ENCODE measurements at regions not wholly inside any gene's neighbourhood (a gene's known extent, or its start where the extent isn't known, plus 50 kb on each side); places are given as distances from the start of the nearest gene placed in this dataset.

- DNase-seq, result no peak
Observed at GRCh38 chr10:58971796-58972491, 204.5 kb upstream of the PHYHIPL start.

GRCh38 chr10:58972576-58973234 is 203.7 kb upstream of the PHYHIPL start:
- peak; percentile 8 for DNase-seq

- DNase-seq, result no peak
Observed at GRCh38 chr10:58973235-58973595, 203.2 kb upstream of the PHYHIPL start.

GRCh38 chr10:58976254-58976653 is 200.2 kb upstream of the PHYHIPL start:
- DNase-seq, result no peak

GRCh38 chr10:58979711-58980110 is 196.7 kb upstream of the PHYHIPL start:
- no peak for DNase-seq

- no peak for DNase-seq
Observed at GRCh38 chr10:58980826-58981415, 195.5 kb upstream of the PHYHIPL start.

- no peak for DNase-seq
Observed at GRCh38 chr10:58981846-58982245, 194.6 kb upstream of the PHYHIPL start.

- DNase-seq, result no peak
Observed at GRCh38 chr10:58982470-58983239, 193.8 kb upstream of the PHYHIPL start.

GRCh38 chr10:58985216-58985615 is 191.2 kb upstream of the PHYHIPL start:
- DNase-seq, result no peak

- no peak for DNase-seq
Observed at GRCh38 chr10:58989486-58990039, 186.9 kb upstream of the PHYHIPL start.

- no peak for DNase-seq
Observed at GRCh38 chr10:58990693-58991092, 185.8 kb upstream of the PHYHIPL start.

GRCh38 chr10:58991856-58992255 is 184.6 kb upstream of the PHYHIPL start:
- DNase-seq, result no peak

- DNase-seq, result no peak
Observed at GRCh38 chr10:58992830-58993460, 183.5 kb upstream of the PHYHIPL start.

- DNase-seq, result no peak
Observed at GRCh38 chr10:58993480-58994221, 182.8 kb upstream of the PHYHIPL start.

GRCh38 chr10:58994226-58995057 is 182.0 kb upstream of the PHYHIPL start:
- DNase-seq, result no peak

GRCh38 chr10:58995058-58995596 is 181.3 kb upstream of the PHYHIPL start:
- no peak for DNase-seq

- no peak for DNase-seq
Observed at GRCh38 chr10:58996063-58996462, 180.4 kb upstream of the PHYHIPL start.

- DNase-seq, result no peak
Observed at GRCh38 chr10:58996866-58997265, 179.6 kb upstream of the PHYHIPL start.

- DNase-seq, result no peak
Observed at GRCh38 chr10:58998924-58999713, 177.3 kb upstream of the PHYHIPL start.

Data from NCI-H1105 (cell line).